ENCODE measurements at regions not wholly inside any gene's neighbourhood (a gene's known extent, or its start where the extent isn't known, plus 50 kb on each side); places are given as distances from the start of the nearest gene placed in this dataset.

- TF ChIP-seq CTCF (IDR thresholded peaks at IDR 0.05), result no peak
- TF ChIP-seq SMC3 (IDR thresholded peaks at IDR 0.05), result no peak
- no peak for TF ChIP-seq POLR2A (IDR thresholded peaks at IDR 0.05; ENCODE audit: low read length)
Measured at GRCh38 chr1:193431265-193431977, 245.0 kb upstream of the B3GALT2 start.

Measured in A549 (cell line).